GM11168 (cell line): ENCODE measurements at regions not wholly inside any gene's neighbourhood (a gene's known extent, or its start where the extent isn't known, plus 50 kb on each side); places are given as distances from the start of the nearest gene placed in this dataset.
"Not testable (repeated sequence)": the region's sequence is repeated elsewhere in the genome, so short reads cannot be mapped to it uniquely, and the experiment has no call there.

Experiments
- in situ Hi-C: fragments of 300-500 bp; cut with MboI; formaldehyde crosslinking; loops from one replicate; pipeline ENCODE4 v1.12.0; 2022; ENCODE audit warnings: low sequenced_read_pairs; ENCODE audit not compliant: unreplicated experiment

DNA sequence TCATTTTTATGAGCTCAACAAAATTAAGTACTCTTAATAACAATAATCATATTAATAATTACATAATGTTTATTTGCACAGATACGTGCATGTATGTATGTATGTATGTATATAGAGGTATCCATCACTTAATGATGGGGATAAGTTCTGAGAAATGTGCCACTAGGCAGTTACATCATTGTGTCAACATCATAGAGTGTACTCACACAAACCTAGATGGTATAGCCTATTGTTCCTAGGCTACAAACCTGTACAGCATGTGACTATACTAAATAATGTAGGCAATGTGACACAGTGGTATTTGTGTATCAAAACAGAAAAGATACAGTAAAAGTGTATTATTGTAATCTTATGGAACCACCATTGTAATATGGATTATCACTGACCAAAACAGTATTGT lies 874.7 kb upstream of the GBE1 start:
- in situ Hi-C loops: no loop called here

GRCh38 chr3:82633319-82633718 lies 871.9 kb upstream of the GBE1 start:
- in situ Hi-C loops: no loop called here

DNA sequence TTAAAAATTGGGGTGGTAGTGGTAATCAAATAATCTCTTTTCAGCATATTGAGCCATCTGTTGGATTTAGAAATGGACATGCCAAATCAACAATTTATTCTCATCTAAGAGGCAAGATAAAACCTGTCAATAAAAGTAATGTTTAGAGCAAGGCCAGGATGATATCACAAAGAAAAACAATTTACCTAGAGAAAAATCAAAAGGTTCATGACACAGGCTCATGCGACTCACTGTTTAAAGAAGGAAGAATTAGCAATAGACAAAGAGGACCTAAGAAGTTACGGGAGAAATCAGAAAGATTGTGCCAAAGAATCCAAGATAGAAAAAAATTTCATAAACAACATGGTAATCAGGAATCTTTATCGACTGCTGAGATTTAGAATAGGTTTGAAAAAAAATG lies 868.5 kb upstream of the GBE1 start:
- in situ Hi-C loops: no loop called here

DNA sequence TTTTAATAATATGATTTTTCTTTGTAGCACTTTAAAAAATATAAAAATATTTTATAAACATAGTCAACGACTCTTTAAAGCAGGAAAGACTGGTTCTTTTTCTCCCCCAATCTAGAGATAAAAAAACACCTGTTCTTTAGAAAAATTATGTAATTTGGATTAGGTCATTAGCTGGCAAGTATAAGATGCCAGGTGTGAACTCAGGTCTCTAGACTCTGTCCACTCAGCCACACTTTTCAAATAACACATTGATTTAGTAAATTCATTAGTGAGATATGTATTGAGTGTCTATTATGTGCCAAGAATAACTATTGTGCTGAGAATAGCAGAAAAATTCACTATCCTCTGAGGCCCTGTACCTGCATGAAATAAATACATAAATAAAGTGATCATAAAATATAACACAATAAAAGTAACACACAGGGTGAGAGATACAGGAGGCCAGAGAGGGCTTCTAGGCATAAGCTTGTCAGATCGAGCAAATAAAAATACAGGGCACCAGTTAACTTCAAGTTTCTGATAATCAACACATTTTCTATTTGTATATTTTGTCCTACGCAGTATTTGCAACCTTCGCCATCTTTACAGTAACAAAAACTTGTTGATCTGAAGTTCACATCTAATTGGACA lies 867.1 kb upstream of the GBE1 start:
- in situ Hi-C loops: no loop called here

- in situ Hi-C loops: no loop called here
These were observed 866.3 kb upstream of the GBE1 start for GRCh38 chr3:82627733-82628132.

DNA sequence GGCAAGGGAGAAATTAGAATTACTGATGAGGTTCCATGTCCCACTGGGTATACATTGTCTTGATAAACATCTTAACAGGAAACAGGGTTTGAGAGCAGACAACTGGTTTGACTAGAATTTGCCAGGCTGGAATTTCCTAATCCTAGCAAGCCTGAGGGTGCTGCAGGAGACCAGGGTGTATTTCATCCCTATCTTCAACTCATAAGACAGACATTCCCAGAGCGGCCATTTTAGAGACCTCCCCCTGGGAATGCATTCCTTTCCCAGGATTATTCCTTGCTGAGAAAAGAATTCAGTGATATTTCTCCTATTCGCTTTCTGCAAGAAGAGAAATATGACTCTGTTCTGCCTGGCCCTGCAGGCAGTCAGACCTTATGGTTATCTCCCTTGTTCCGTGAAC lies 859.3 kb upstream of the GBE1 start:
- in situ Hi-C loops: not testable (repeated sequence)

GRCh38 chr3:82618594-82618993 lies 857.1 kb upstream of the GBE1 start:
- in situ Hi-C loops: no loop called here

GRCh38 chr3:82610236-82610635 lies 848.8 kb upstream of the GBE1 start:
- in situ Hi-C loops: no loop called here

DNA sequence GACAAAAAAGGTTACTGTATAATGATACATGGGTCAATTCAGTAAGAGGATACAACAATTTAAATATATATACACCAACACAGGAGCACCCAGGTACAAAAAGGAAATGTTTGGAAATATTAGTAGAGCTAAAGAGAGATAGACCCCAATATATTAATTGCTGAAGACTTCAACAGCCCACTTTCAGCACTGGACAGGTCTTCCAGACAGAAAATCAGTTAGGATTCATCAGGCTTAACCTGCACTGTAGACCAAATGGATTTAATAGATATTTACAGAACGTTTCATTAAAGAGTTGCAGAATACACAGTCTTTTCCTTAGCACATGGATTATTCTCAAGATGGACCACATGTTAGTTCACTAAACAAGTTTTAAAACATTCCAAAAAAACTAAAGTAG lies 845.9 kb upstream of the GBE1 start:
- in situ Hi-C loops: no loop called here

DNA sequence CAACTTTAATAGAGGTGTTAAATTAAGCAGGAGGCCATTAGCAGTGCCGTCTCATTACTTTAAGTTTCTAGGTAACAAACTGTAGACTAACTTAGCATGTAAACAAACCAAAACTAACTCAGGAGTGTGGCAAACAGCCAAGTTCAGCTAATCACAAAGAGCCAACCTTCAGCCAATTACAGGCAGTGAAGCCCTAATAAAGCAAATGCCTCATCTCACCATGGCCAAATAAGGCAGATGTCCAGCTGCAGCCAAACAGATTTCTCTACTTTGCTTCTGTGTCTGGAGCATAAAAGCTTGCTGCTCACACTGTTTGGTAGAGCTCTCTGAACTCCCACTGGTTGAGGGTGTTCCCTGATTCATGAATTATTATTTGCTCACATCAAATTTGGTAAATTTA lies 835.4 kb upstream of the GBE1 start:
- in situ Hi-C loops: no loop called here

DNA sequence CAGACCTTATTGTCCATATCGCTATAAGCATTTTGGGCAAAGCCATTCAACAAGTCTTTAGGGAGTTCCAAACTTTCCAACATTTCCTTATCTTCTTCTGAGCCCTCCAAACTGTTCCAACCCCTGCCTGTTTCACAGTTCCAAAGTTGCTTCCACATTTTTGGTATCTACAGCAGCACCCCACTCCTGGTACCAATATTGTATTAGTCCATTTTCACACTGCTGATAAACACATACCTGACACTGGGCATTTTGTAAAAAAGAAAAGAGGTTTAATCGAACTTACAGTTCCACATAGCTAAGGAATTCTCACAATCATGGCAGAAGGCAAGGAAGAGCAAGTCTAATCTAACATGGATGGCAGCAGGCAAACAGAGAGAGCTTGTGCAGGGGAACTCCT lies 834.1 kb upstream of the GBE1 start:
- in situ Hi-C loops: no loop called here

- in situ Hi-C loops: no loop called here
These were observed 825.7 kb upstream of the GBE1 start for GRCh38 chr3:82587174-82587573.

- in situ Hi-C loops: no loop called here
These were observed 825.0 kb upstream of the GBE1 start for GRCh38 chr3:82586414-82586813.

DNA sequence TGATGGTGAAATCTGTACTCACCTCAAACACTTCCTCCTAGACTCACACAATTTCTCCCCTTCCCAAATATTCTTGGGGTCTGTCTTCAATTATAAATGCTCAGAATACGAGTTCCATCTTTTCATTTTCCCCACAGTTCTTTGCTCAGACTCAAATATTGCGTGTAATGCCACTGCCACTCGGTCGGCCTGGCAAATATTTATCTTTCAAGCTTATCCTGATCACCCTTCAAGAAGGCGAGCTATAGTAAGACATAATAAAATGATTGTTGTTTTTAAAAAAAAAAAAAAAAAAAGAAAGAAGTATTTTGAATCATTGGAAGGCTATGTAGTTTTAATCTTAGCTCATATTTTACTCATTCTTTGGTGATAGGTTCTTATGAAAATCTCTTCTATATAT lies 824.6 kb upstream of the GBE1 start:
- in situ Hi-C loops: not testable (repeated sequence)

DNA sequence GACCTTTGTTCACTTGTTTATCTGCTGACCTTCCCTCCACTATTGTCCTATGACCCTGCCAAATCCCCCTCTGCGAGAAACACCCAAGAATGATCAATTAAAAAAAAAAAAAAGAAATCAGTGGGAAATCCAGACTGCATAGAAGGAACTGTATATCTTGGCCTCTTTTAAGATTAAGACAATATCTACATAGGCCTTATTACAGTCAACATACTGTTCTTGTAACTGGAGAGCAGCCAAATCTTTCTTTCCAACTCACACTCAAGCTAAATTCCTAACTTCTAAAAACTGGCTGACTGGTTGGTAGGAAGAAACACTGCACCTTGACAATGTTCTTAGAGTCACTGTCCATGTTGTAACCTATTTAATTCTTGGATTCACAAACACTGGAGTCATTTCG lies 824.1 kb upstream of the GBE1 start:
- in situ Hi-C loops: not testable (repeated sequence)

DNA sequence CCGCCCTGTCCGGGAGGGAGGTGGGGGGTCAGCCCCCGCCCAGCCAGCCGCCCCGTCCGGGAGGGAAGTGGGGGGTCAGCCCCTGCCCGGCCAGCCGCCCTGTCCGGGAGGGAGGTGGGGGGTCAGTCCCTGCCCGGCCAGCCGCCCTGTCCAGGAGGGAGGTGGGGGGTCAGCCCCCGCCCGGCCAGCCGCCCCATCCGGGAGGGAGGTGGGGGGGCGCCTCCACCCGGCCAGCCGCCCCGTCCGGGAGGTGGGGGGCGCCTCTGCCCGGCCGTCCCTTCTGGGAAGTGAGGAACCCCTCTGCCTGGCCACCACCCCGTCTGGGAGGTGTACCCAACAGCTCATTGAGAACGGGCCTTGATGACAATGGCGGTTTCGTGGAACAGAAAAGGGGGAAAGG lies 823.4 kb upstream of the GBE1 start:
- in situ Hi-C loops: not testable (repeated sequence)

DNA sequence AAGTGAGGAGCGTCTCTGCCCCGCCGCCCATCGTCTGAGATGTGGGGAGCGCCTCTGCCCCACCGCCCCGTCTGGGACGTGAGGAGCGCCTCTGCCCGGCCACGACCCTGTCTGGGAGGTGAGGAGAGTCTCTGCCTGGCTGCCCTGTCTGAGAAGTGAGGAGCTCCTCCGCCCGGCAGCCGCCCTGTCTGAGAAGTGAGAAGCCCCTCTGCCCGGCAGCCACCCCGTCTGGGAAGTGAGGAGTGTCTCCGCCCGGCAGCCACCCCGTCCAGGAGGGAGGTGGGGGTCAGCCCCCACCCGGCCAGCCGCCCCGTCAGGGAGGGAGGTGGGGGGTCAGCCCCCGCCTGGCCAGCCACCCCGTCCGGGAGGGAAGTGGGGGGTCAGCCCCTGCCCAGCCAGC lies 823.0 kb upstream of the GBE1 start:
- in situ Hi-C loops: not testable (repeated sequence)

DNA sequence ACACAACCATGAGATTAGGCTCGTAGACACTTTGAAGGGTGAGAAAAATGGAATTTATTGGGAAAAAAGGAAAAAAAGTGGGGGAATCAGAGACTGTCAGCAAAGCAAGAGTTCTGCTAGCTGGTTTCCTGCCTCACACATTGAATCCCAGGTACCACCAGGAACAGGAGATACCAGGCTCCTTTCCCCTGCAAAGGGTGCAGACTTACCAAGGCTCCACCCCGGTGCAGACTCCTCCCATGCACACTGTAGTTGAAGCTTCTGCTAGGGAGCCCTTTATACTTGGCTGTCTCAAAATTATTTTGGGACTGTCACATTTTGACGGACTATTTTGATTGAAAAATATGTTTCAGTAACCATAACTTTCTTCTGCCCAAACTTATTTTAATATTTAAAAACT lies 819.9 kb upstream of the GBE1 start:
- in situ Hi-C loops: no loop called here

DNA sequence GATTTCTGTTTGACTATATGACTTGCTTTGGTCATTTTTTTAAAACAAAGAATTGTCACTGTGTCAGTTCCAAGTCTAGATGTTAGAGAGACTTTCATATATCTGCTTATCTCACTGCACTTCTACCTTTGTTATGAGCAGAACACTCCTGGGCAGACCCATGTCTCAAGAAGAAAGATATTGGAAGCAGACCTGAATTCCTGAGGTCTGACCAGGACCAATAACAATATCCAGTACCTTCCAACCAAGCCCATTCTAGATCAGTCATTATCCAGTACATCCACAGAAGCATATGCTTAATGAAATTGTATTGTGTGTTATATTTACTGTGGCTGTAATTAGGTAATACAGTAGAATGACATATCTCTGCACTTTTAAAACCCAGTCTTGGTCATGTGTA lies 811.3 kb upstream of the GBE1 start:
- in situ Hi-C loops: no loop called here

DNA sequence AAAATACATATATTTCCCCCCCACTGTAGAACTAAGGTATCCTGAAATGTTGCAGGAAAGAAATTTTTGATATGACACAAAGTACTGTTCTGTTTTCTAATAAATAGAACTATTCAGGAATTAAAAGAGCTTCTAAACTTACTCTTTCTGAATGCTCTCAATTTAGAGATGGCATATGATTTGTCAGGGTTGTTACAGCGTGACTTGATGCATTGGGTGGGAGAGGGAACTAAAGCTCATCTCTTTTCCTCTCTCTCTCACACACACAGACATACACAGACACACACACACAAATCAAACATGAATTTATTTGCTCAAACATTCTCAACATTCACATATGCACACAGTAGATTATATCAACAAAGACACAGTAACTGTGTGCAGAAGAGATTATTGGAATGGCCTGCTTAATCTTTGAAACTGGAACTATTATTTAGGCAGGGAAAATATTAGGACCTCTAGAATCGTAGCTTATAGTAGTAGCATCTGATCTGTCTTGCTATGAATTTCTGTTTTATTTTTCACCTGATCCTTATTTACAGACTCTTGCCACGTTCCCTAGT lies 807.4 kb upstream of the GBE1 start:
- in situ Hi-C loops: no loop called here

GRCh38 chr3:82567029-82567600 lies 805.7 kb upstream of the GBE1 start:
- in situ Hi-C loops: no loop called here

DNA sequence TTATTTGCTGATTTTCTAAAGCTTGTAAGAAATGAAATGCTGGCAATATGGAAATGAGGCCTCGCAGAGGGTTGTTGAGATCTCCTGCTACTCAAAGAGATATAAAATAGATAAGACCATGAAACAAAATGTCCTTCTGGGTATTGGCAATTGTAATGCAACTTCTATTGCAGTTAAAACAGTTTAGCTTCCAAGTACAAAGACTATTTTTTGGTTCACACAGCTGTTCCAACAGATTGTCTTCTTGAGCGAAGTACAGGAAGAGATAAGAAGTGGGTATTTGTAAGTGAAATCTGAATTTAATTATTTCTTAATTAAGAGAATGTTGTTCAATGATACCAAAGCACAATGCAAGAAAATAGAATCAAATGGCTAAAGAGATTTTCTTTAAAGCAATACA lies 801.5 kb upstream of the GBE1 start:
- in situ Hi-C loops: no loop called here
